ENCODE measurements at regions not wholly inside any gene's neighbourhood (a gene's known extent, or its start where the extent isn't known, plus 50 kb on each side); places are given as distances from the start of the nearest gene placed in this dataset.

DNA sequence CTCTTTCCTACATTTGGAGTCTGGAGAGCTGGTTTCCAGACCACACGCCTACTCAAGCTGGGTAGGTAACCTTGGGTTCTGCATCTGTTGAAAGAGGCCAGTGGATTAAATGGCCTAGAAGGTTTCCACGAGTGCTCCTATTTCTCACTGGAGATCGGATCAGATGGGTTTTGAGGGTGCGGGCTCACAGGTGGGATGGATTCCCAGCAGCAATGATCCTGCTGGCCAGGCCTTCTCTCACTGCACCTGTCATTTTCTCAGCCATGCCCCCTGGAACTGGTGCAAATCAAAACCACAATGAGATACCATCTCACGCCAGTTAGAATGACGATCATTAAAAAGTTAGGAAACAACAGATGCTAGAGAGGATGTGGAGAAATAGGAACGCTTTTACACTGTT, 747.5 kb upstream of the RAB6C start:
- Histone ChIP-seq H3K27me3 (ENCODE audit: insufficient read depth, low read length) (no peaks in the 10 kb centered on the region), H3K4me3 (ENCODE audit: low read length) (no peak overlapping the region), H3K9me3 (ENCODE audit: low read depth, low read length) (no peaks in the 10 kb centered on the region), H3K4me1 (ENCODE audit: insufficient read depth, low read length) (no peaks in the 10 kb centered on the region)

DNA sequence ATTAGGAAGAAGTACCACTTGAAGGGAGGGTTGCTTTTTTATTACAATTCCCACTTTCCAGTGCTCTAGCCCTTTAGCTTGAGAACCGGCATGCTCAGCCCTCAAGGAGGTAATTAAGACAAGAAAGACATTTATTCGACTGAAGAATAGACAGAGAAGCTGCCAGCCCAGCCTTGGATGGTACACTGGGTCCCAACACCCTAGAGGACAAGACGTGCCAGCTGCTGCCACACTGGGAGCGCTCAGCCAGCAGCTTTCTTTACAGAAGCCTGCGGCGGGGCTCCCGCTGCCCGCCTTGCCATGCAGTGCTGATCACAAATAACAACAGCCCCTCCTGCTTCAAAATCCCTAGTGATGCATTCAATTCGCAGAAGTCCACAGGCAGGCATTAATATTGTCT, 746.3 kb upstream of the RAB6C start:
- H3K9me3 ChIP-seq (ENCODE audit: low read depth, low read length), result no peaks in the 10 kb centered on the region
- no peaks in the 10 kb centered on the region for H3K4me1 ChIP-seq (ENCODE audit: insufficient read depth, low read length)
- H3K27me3 ChIP-seq (ENCODE audit: insufficient read depth, low read length), result no peaks in the 10 kb centered on the region
- no peak overlapping the region for H3K4me3 ChIP-seq (ENCODE audit: low read length)

DNA sequence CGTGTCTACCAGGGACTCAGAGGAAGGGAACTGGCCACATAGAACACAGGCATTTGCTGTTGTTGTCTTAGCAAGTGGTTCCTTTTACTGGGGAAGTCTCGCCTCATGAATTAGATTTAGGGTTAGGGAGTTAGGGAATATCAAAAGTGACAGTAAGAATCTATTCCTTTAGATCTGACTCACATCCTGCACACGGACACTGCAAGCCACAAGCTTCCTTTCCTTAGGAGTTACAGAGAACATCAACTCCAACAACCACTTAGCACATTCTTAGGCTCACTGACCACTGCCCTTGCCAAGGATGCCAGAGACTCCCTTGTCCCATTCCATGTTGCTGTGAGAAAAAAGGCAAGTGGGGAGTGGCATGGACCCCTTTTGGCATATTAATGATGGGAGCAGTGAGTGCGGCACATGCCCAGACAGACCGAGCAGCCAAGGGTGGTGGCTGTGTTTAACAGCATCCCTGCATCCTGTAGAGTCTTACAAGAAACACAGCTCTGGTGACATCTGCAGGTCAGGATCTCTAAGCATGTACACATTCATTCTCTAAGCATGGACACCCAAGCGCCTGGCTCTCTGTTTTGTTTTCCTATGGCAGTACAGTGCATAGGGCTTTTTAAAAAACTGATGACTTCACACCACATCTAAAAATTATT, 745.6 kb upstream of the RAB6C start:
- Histone ChIP-seq H3K27me3 (ENCODE audit: insufficient read depth, low read length) (no peaks in the 10 kb centered on the region), H3K4me1 (ENCODE audit: insufficient read depth, low read length) (no peaks in the 10 kb centered on the region), H3K9me3 (ENCODE audit: low read depth, low read length) (no peaks in the 10 kb centered on the region), H3K4me3 (ENCODE audit: low read length) (no peak overlapping the region)

DNA sequence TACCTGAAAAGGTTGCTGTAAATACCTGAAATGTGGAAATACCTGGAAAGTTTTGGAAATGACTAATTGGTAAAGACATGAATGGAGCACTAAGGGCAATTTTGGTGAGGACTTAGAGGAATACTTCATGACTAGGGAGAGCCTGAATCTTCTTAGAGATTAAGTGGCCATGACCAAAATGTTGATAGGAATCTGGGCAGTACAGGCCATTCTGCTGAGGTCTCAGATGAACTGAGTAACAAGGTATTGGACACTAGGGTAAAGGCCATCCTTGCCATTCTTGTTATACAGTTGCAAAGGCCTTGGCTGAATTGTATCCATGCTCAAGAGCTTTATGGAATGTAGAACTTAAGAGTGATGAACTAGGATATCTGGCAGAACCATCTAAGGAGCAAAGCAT, 742.9 kb upstream of the RAB6C start:
- H3K9me3 ChIP-seq (ENCODE audit: low read depth, low read length), result no peaks in the 10 kb centered on the region
- H3K27me3 ChIP-seq (ENCODE audit: insufficient read depth, low read length), result no peaks in the 10 kb centered on the region
- no peaks in the 10 kb centered on the region for H3K4me1 ChIP-seq (ENCODE audit: insufficient read depth, low read length)
- no peak overlapping the region for H3K4me3 ChIP-seq (ENCODE audit: low read length)

DNA sequence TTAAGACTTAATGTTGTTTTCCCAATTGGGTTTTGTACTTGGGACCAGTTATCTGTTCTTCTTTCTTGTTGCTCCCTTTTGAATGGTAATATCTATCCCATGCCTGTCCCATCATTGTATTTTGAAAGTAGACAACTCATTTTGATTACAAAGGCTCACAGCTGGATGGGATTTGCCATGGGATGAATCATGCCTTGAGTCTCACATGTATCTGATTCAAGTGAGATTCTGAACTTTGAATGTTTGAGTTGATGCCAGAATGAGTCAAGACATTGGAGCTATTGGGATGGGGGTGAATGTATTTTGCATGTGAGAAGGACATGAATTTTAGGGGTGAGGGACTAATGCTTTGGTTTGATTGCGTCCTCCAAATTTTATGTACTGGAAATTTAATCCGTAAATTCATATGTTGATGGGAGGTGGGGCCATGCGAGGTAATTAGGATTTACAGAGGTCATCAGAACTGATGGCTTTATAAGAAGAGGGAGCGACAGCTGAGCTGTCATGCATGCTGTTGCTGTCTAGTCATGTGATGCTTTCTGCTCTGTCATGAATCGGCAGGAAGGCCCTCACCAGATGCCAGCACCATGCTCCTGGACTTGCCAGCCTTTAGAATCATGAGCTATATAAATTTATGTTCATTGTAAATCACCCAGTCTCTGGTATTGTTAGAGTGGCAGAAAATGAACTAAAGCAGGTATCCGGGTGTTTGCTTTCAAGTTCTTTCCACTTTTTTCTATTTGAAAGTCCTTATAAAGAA, 741.3 kb upstream of the RAB6C start:
- Histone ChIP-seq H3K9me3 (ENCODE audit: low read depth, low read length) (no peaks in the 10 kb centered on the region), H3K4me3 (ENCODE audit: low read length) (no peak overlapping the region), H3K4me1 (ENCODE audit: insufficient read depth, low read length) (no peaks in the 10 kb centered on the region), H3K27me3 (ENCODE audit: insufficient read depth, low read length) (no peaks in the 10 kb centered on the region)

DNA sequence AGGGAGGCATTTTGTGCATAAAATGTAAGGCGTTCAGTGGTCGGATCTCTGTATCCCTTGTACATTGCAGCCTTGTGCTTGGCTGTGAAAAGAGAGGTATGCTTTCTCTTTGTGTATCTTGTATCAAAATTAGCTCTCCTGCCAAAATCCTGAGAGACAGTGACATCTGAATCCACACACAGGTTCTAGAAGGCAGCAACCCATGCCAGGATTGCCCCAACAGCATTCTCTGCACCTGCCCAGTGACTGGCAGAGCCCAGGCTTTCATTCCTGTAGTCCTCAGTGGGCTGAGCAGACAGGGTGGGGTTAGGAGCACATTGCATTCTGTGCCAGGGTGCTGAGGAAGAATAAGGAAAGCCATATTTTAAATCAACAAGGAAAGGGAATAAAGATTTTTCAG, 740.3 kb upstream of the RAB6C start:
- Histone ChIP-seq H3K4me1 (ENCODE audit: insufficient read depth, low read length) (no peaks in the 10 kb centered on the region), H3K27me3 (ENCODE audit: insufficient read depth, low read length) (no peaks in the 10 kb centered on the region), H3K4me3 (ENCODE audit: low read length) (no peak overlapping the region), H3K9me3 (ENCODE audit: low read depth, low read length) (no peaks in the 10 kb centered on the region)

DNA sequence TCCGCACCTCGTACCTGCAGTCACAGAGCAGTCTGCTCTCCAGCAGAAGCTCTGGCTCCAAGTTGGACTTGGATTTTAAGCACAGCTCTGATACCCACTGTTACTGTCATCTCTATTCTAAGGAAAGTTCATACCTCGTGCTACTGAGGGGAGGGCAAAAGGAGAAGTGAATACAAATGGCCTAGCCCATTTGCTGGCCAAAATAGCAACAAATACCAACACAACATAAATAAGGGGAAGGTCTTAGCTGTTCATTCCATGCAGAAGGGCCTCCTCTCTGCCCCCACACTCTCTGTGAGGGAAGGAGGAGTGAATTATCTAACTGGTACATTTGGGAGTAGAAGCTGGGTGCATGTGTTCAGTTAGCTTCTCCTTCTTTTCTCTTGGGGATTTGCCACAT, 739.4 kb upstream of the RAB6C start:
- Histone ChIP-seq H3K9me3 (ENCODE audit: low read depth, low read length) (no peaks in the 10 kb centered on the region), H3K27me3 (ENCODE audit: insufficient read depth, low read length) (no peaks in the 10 kb centered on the region), H3K4me3 (ENCODE audit: low read length) (no peak overlapping the region), H3K4me1 (ENCODE audit: insufficient read depth, low read length) (no peaks in the 10 kb centered on the region)

DNA sequence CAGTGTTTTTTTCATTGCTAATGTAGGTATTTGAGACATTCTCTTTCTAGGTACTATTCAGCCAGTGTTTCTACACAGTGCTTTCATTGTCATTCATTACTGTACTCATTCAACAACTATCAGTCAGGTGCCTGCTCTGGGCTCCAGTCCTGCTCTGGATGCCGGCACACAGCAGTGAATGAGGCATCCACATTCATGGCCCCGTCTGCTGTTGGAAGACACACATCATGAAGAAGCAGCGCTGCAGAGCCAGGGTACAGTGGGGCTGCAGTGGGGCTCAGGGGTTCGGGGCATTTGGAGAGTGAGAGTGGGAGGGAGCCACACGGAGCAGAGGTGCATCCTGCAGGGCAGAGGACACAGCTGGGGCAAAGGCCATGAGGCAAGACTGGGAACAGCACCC, 737.2 kb upstream of the RAB6C start:
- H3K9me3 ChIP-seq (ENCODE audit: low read depth, low read length), result no peaks in the 10 kb centered on the region
- no peak overlapping the region for H3K4me3 ChIP-seq (ENCODE audit: low read length)
- H3K27me3 ChIP-seq (ENCODE audit: insufficient read depth, low read length), result no peaks in the 10 kb centered on the region
- no peaks in the 10 kb centered on the region for H3K4me1 ChIP-seq (ENCODE audit: insufficient read depth, low read length)

DNA sequence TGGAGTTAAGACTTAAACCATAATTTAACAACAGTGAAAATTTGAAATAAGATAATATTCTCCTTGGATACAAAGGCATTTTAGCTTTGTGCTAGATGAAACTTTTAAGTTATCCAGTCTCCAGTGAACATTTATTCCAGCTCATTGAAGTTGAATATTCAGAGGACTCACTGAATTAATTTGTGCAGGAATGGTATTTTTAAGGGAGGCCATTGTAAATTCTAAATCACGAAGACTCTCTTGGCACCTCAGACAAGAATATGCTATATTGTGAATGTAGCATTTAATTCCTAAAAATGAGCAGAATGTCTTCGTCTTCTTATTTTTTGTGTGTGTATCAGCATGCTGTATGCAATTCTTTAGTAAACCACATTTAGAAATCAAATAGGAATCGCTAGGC, 731.7 kb upstream of the RAB6C start:
- H3K4me1 ChIP-seq (ENCODE audit: insufficient read depth, low read length), result no peaks in the 10 kb centered on the region
- H3K9me3 ChIP-seq (ENCODE audit: low read depth, low read length), result no peaks in the 10 kb centered on the region
- no peaks in the 10 kb centered on the region for H3K27me3 ChIP-seq (ENCODE audit: insufficient read depth, low read length)
- no peak overlapping the region for H3K4me3 ChIP-seq (ENCODE audit: low read length)

DNA sequence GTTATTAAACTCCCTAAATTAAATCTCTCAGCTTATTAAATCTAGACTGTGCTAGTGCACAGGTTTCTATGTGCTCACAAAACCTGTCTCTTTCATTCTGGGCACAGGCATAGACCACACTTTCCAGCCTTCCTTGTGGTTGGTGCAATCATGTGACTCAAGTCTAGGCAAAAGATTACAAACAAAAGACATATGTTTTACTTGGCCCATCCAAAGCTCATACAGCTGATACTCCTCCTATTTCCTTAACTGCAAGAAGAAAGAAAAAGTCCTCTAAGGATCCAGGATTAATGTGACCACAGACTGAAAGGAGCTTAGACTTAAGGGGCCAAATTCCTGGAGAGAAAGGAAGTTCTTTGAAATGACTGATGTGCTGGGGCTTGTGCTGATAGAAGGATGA, 731.3 kb upstream of the RAB6C start:
- Histone ChIP-seq H3K27me3 (ENCODE audit: insufficient read depth, low read length) (no peaks in the 10 kb centered on the region), H3K4me3 (ENCODE audit: low read length) (no peak overlapping the region), H3K4me1 (ENCODE audit: insufficient read depth, low read length) (no peaks in the 10 kb centered on the region), H3K9me3 (ENCODE audit: low read depth, low read length) (no peaks in the 10 kb centered on the region)

DNA sequence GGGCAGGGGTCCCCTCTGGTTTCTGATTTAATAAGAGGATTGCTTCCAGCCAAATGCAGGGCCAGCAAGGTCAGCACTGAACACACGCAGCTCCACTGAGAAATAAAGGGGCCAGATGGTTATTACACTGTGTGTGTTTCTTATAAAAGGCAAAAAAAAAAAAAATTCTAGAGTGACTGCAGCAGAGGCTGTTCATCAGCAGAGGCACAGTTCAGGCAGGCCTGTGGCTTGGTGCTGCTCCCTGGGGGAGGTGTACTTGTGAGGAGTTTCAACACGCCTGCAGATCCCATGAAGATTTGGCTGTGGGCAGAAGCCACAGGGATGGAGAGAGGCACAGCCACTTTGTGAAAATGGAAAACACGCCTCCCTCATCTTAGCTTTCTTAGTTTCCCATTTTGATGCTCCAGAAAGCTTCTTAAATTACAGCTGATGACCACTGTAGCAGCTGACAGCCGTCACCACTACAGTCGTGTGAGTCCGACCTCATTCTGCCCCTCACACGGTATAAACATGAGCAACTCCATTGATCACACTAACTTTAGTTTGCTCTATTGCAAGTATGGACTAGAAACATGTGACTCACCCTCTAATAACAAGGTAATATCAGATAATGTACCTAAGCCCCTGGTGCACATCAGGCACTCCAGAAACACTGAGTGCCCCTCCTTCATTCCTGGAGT, 726.5 kb upstream of the RAB6C start:
- H3K4me3 ChIP-seq (ENCODE audit: low read length), result no peak overlapping the region
- H3K27me3 ChIP-seq (ENCODE audit: insufficient read depth, low read length), result no peaks in the 10 kb centered on the region
- H3K4me1 ChIP-seq (ENCODE audit: insufficient read depth, low read length), result no peaks in the 10 kb centered on the region
- no peaks in the 10 kb centered on the region for H3K9me3 ChIP-seq (ENCODE audit: low read depth, low read length)

DNA sequence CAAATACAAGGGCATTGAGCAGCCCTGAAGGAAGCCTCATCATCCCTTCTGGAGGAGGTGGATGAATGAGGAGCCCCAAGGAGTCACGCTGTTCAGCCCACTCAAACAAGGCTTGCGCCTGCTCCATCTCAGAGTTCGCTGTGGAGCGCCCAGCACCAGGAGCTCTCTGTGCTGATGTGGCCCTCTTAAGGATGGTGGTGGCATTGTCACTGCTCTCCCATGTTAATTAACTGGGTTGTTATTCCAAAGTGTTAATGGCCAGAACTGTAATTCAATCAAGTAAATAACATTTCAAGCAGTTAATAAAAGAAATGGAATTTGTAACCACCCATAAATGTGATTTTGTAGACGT, 726.0 kb upstream of the RAB6C start:
- H3K4me1 ChIP-seq (ENCODE audit: insufficient read depth, low read length), result no peaks in the 10 kb centered on the region
- no peak overlapping the region for H3K4me3 ChIP-seq (ENCODE audit: low read length)
- H3K9me3 ChIP-seq (ENCODE audit: low read depth, low read length), result no peaks in the 10 kb centered on the region
- no peaks in the 10 kb centered on the region for H3K27me3 ChIP-seq (ENCODE audit: insufficient read depth, low read length)

DNA sequence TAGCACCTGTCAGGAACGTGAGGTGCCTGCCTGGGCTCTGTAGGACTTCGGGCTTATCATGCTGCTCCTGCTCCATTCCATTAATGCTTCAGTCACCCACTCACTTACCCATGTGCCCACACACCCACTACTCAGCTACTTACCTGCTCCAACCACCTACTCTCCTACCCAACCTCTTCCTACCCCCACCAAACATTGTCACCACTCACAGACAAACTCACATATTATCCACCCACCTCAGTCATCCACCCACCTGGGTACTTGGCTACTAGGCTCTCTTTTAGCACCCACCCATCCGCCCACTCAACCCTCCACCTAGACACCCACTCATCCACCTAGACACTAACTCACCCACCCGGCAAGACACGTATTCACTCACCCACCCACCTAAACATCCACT, 724.7 kb upstream of the RAB6C start:
- Histone ChIP-seq H3K4me1 (ENCODE audit: insufficient read depth, low read length) (no peaks in the 10 kb centered on the region), H3K27me3 (ENCODE audit: insufficient read depth, low read length) (no peaks in the 10 kb centered on the region), H3K9me3 (ENCODE audit: low read depth, low read length) (no peaks in the 10 kb centered on the region), H3K4me3 (ENCODE audit: low read length) (no peak overlapping the region)

DNA sequence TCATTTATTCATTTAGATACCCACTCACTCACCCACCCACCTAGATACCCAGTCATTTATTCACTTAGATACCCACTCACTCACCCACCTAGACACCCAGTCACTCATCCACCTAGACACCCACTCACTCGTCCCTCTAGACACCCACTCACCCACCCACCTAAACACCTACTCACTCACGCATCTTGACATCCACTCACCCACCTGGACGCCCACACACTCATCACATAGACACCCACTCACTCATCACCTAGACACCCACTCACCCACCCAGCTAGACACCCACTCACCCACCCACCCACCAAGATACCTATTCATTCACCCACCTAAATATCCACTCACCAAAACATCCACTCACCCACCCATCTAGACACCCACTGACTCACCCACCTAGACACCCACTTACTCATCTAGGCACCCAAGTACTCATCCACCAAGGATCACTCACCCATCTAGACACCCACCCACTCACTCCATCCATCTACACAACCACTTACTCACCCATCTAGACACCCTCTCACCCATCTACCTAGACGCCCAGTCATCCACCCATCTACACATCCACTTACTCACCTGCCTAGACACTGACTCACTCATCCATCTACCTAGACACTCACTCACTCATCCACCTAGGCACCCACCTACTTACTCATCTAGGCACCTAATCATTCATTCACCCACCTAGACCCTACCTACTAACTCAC, 723.7 kb upstream of the RAB6C start:
- Histone ChIP-seq H3K4me1 (ENCODE audit: insufficient read depth, low read length) (no peaks in the 10 kb centered on the region), H3K4me3 (ENCODE audit: low read length) (no peak overlapping the region), H3K27me3 (ENCODE audit: insufficient read depth, low read length) (no peaks in the 10 kb centered on the region), H3K9me3 (ENCODE audit: low read depth, low read length) (no peaks in the 10 kb centered on the region)

DNA sequence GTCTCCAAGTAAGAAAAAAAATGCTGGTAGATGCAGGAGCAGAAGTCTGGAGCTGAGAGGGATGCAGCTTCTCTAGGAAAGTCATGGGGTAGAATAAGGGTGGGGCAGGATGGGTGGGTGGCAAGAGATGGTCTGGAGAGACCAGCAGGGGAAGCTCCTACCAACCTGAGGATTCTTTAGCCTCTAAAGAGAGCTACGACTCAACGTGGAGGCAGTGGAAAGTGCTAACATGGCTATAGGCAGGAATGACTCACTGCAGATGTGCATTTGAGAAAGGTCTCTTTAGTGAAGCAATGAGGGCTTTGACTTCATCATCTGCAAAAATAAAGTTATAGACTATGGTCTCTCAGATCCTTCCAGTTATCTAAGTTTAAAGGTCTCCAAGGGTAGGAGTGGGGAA, 722.8 kb upstream of the RAB6C start:
- Histone ChIP-seq H3K27me3 (ENCODE audit: insufficient read depth, low read length) (no peaks in the 10 kb centered on the region), H3K4me3 (ENCODE audit: low read length) (no peak overlapping the region), H3K9me3 (ENCODE audit: low read depth, low read length) (no peaks in the 10 kb centered on the region), H3K4me1 (ENCODE audit: insufficient read depth, low read length) (no peaks in the 10 kb centered on the region)

All from mononuclear cell (primary cell).